Duodenal mucosa (tissue), 2 donors: ENCODE measurements at regions not wholly inside any gene's neighbourhood (a gene's known extent, or its start where the extent isn't known, plus 50 kb on each side); places are given as distances from the start of the nearest gene placed in this dataset.

Experiments
- H3K27ac ChIP-seq: one replicate; pipeline ENCODE4 v1.7.0; 2013; ENCODE audit warnings: low read depth, low read length
- H3K27me3 ChIP-seq, 2 donors: one replicate each; pipeline ENCODE4 v1.7.0; 2013; ENCODE audit warnings: low read length in 2 of 2, control low read depth in 1 of 2; ENCODE audit not compliant: insufficient read depth in 2 of 2, control insufficient read depth in 1 of 2
- H3K36me3 ChIP-seq, 2 donors: one replicate each; pipeline ENCODE4 v1.7.0; 2013; ENCODE audit warnings: low read length in 2 of 2, control low read depth in 1 of 2; ENCODE audit not compliant: insufficient read depth in 2 of 2, control insufficient read depth in 1 of 2
- H3K4me1 ChIP-seq, 2 donors: one replicate each; pipeline ENCODE4 v1.7.0; 2013; ENCODE audit warnings: low read length in 2 of 2, control low read depth in 1 of 2; ENCODE audit not compliant: insufficient read depth in 2 of 2, control insufficient read depth in 1 of 2
- H3K4me3 ChIP-seq, 2 donors: one replicate each; pipeline ENCODE4 v1.7.0; 2013; ENCODE audit warnings: low read length in 2 of 2, low read depth in 1 of 2
- H3K9ac ChIP-seq, 2 donors: one replicate each; pipeline ENCODE4 v1.7.0; 2013; ENCODE audit warnings: low read length in 2 of 2, low read depth in 1 of 2
- H3K9me3 ChIP-seq, 2 donors: one replicate each; pipeline ENCODE4 v1.7.0; 2013; ENCODE audit warnings: low read length in 2 of 2, control low read depth in 1 of 2; ENCODE audit not compliant: control insufficient read depth in 1 of 2

DNA sequence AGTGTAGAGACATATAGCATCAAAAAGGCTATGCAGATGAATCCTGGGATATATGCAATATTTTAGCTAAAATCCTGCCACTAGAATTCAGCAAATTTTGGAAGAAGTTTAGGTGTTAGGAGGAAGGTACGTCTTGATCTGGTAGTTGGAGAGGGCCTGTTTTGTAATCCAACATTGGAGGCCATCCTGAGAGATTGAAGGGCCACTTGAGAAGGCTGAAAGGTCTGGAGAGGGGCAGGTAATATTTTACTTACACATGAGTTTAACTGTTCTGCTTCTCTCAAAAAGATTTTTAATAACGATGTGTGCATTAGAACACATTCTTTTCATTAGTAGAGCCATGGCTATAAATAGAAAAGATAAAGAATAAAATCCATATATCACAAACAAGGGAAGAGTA, 422.1 kb downstream of the RAB38 start:
- no peaks in the 10 kb centered on the region for H3K4me1 ChIP-seq

DNA sequence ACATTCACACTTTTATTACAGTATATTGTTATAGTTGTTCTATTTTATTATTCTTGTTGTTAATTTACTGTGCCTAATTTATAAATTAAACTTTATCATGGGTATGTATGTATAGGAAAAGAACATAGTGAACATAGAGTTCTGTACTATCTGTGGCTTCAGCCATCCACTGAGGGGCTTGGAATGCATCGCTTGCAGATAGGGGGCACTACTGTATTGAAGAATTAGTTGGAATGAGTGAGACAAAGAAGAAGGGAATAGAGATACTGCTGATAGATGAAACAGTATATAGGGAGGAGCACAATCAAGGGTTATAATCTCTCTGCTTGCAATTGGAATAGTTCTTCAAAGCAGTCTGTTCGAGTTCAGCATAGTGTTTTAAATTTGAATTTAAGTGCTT, 432.2 kb downstream of the RAB38 start:
- Histone ChIP-seq H3K36me3 (no peaks in the 10 kb centered on the region), H3K27me3 (no peaks in the 10 kb centered on the region), H3K9me3 (no peaks in the 10 kb centered on the region), H3K9ac (no peak overlapping the region), H3K4me1 (peaks cover 4 to 7% of the 10 kb centered on the region in 2 donors), H3K27ac (no peak overlapping the region), H3K4me3 (no peak overlapping the region)

More for the DNA sequence above, 422.1 kb downstream of the RAB38 start:
- H3K9ac ChIP-seq, result no peak overlapping the region
- H3K36me3 ChIP-seq, result no peaks in the 10 kb centered on the region
- H3K9me3 ChIP-seq, result no peaks in the 10 kb centered on the region
- no peak overlapping the region for H3K27ac ChIP-seq
- H3K4me3 ChIP-seq, result no peak overlapping the region
- H3K27me3 ChIP-seq, result no peaks in the 10 kb centered on the region

DNA sequence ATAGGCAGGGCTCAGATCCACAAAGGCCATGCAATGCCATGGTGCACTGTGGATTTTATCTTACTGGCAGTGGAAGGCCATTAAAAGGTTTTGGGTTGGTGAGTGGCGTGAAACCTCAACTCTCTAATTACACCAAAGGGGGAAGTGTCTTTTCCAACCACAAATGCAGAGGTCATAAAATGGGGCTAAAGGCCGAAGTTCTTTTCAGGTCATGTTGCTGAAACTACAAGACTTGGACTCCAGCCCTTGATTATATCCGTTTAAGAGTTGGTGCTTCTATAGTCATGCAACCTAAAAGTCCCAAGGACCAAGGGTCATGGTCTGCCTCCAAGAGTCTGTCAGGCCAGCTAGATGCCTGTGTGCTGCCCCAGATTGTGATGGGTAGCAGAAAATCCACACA, 434.3 kb downstream of the RAB38 start:
- no peaks in the 10 kb centered on the region for H3K27me3 ChIP-seq
- H3K27ac ChIP-seq, result no peak overlapping the region
- no peaks in the 10 kb centered on the region for H3K36me3 ChIP-seq
- H3K9ac ChIP-seq, result no peak overlapping the region
- no peak overlapping the region for H3K4me3 ChIP-seq
- H3K9me3 ChIP-seq, result no peaks in the 10 kb centered on the region
- peaks cover 4 to 7% of the 10 kb centered on the region in 2 donors for H3K4me1 ChIP-seq

GRCh38 chr11:87740451-87740850, 434.8 kb downstream of the RAB38 start:
- peaks cover 4 to 7% of the 10 kb centered on the region in 2 donors for H3K4me1 ChIP-seq
- no peak overlapping the region for H3K4me3 ChIP-seq
- no peak overlapping the region for H3K27ac ChIP-seq
- no peaks in the 10 kb centered on the region for H3K9me3 ChIP-seq
- H3K27me3 ChIP-seq, result no peaks in the 10 kb centered on the region
- H3K36me3 ChIP-seq, result no peaks in the 10 kb centered on the region
- no peak overlapping the region for H3K9ac ChIP-seq

GRCh38 chr11:87739766-87740165, 435.5 kb downstream of the RAB38 start:
- H3K36me3 ChIP-seq, result no peaks in the 10 kb centered on the region
- no peaks in the 10 kb centered on the region for H3K27me3 ChIP-seq
- peaks cover 4 to 7% of the 10 kb centered on the region in 2 donors for H3K4me1 ChIP-seq
- H3K9ac ChIP-seq, result no peak overlapping the region
- no peaks in the 10 kb centered on the region for H3K9me3 ChIP-seq
- no peak overlapping the region for H3K27ac ChIP-seq
- H3K4me3 ChIP-seq, result no peak overlapping the region

DNA sequence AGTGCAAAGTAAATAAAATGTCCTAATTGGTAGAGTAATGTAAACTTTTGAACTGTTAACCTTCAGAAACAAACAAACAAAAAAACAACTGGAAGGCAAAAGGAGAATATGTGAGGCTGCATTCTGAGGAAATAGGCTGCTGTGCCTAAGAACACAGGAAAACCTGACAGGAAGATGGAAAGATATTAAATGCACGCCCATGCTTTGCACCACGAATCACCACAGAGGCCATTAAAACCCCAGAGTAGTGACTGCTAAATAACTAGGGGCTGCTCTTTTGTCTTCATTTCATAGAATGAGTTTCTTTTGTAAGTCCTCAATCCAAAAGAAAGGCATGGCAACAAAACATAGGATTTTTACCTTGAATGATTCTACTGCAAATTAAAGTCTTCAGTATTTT, 436.0 kb downstream of the RAB38 start:
- no peak overlapping the region for H3K4me3 ChIP-seq
- no peaks in the 10 kb centered on the region for H3K9me3 ChIP-seq
- no peaks in the 10 kb centered on the region for H3K36me3 ChIP-seq
- no peak overlapping the region for H3K9ac ChIP-seq
- peaks cover 4 to 7% of the 10 kb centered on the region in 2 donors for H3K4me1 ChIP-seq
- H3K27ac ChIP-seq, result no peak overlapping the region
- no peaks in the 10 kb centered on the region for H3K27me3 ChIP-seq

- H3K27ac ChIP-seq, result no peak overlapping the region
- H3K9ac ChIP-seq, result no peak overlapping the region
- H3K4me3 ChIP-seq, result no peak overlapping the region
- H3K36me3 ChIP-seq, result no peaks in the 10 kb centered on the region
- no peaks in the 10 kb centered on the region for H3K9me3 ChIP-seq
- no peaks in the 10 kb centered on the region for H3K27me3 ChIP-seq
- peaks cover 4 to 7% of the 10 kb centered on the region in 2 donors for H3K4me1 ChIP-seq
These were observed 438.3 kb downstream of the RAB38 start for GRCh38 chr11:87736928-87737327.

DNA sequence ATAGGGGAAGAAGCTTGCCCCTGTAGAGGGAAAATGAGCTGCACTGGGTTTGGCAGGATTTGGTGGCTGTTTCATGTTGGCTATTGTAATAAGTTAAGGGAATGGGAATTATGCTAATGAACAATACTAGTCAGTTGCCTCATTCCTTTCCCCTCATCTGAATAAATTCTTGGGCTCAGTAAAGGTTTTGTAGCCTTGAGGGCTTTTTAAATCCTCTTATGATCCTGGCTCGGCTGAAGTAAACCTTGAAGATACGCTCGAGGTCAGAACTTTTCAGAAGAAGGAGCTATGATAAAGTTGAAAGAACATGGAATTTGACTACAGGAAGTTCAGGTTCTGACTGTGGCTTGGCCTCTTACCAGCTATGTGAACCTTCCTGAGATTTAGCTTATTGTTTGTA, 448.7 kb downstream of the RAB38 start:
- Histone ChIP-seq H3K9me3 (no peaks in the 10 kb centered on the region), H3K27me3 (no peaks in the 10 kb centered on the region), H3K27ac (no peak overlapping the region), H3K4me3 (no peak overlapping the region), H3K36me3 (no peaks in the 10 kb centered on the region), H3K4me1 (peaks cover 5 to 8% of the 10 kb centered on the region in 2 donors), H3K9ac (no peak overlapping the region)

- Histone ChIP-seq H3K27ac (no peak overlapping the region), H3K27me3 (no peaks in the 10 kb centered on the region), H3K9me3 (no peaks in the 10 kb centered on the region), H3K36me3 (no peaks in the 10 kb centered on the region), H3K9ac (no peak overlapping the region), H3K4me3 (no peak overlapping the region), H3K4me1 (peaks cover 5 to 8% of the 10 kb centered on the region in 2 donors)
These were observed 450.9 kb downstream of the RAB38 start for GRCh38 chr11:87724358-87724757.

- Histone ChIP-seq H3K4me1 (peaks cover 5 to 8% of the 10 kb centered on the region in 2 donors), H3K36me3 (no peaks in the 10 kb centered on the region), H3K9ac (peak overlapping the region in 1 of 2 donors; percentile 33), H3K27ac (no peak overlapping the region), H3K27me3 (no peaks in the 10 kb centered on the region), H3K4me3 (peak overlapping the region; percentile 40), H3K9me3 (no peaks in the 10 kb centered on the region)
These were observed 452.3 kb downstream of the RAB38 start for GRCh38 chr11:87722756-87723565.
